HepG2 (cell line): ENCODE measurements at regions not wholly inside any gene's neighbourhood (a gene's known extent, or its start where the extent isn't known, plus 50 kb on each side); places are given as distances from the start of the nearest gene placed in this dataset.

Source experiments
- BATF2 ChIP-seq: sonication (generic); formaldehyde crosslinking; IDR thresholded peaks from 2 replicates; pipeline ENCODE4 v1.8.0; 2022; ENCODE audit warnings: mild to moderate bottlenecking, missing genetic modification reagents, moderate library complexity
- BCL6 ChIP-seq: IDR thresholded peaks from 2 replicates; pipeline ENCODE4 v1.6.1; 2016; ENCODE audit warnings: missing genetic modification reagents, missing compliant biosample characterization
- EZH2 ChIP-seq: conservative IDR thresholded peaks from 2 replicates; pipeline ENCODE4 v1.6.1; 2012; ENCODE audit warnings: mild to moderate bottlenecking, low read depth, low read length, moderate library complexity
- MAX ChIP-seq: IDR thresholded peaks from 2 replicates; pipeline ENCODE4 v1.6.1; 2012; ENCODE audit warnings: inconsistent platforms
- MTA1 ChIP-seq: sonication (generic); formaldehyde crosslinking; IDR thresholded peaks from 2 replicates; pipeline ENCODE4 v1.4.0; 2020; ENCODE audit warnings: missing genetic modification reagents, mild to moderate bottlenecking, borderline replicate concordance
- MYC ChIP-seq: sonication (generic); formaldehyde crosslinking; IDR thresholded peaks from 2 replicates; pipeline ENCODE4 v1.9.0; 2021; ENCODE audit warnings: missing genetic modification reagents, borderline replicate concordance
- POLR2AphosphoS5 ChIP-seq: IDR thresholded peaks from 2 replicates; pipeline ENCODE4 v1.6.1; 2012; ENCODE audit warnings: low read depth, low read length
- RELA ChIP-seq: sonication (generic); formaldehyde crosslinking; IDR thresholded peaks from 2 replicates; pipeline ENCODE4 v1.4.0; 2020; ENCODE audit warnings: missing genetic modification reagents
- SUZ12 ChIP-seq: fragments of 150-350 bp; IDR thresholded peaks from 2 replicates; pipeline ENCODE4 v1.6.1; 2014; ENCODE audit warnings: low read depth, low read length
- TARDBP ChIP-seq: sonication (generic); formaldehyde crosslinking; IDR thresholded peaks from 2 replicates; pipeline ENCODE4 v1.8.0; 2022; ENCODE audit warnings: mild to moderate bottlenecking, missing genetic modification reagents
- ZNF331 ChIP-seq: sonication (generic); formaldehyde crosslinking; IDR thresholded peaks from 2 replicates; pipeline ENCODE4 v1.4.0; 2020; ENCODE audit warnings: missing genetic modification reagents
- ZNF501 ChIP-seq: sonication (generic); formaldehyde crosslinking; IDR thresholded peaks from 2 replicates; pipeline ENCODE4 v1.5.1; 2020; ENCODE audit warnings: mild to moderate bottlenecking, moderate library complexity, missing genetic modification reagents

GRCh38 chr6:112906726-112907125, 559.6 kb downstream of the RFPL4B start:
- TF ChIP-seq EZH2, result no peak
- no peak for TF ChIP-seq BCL6 (CRISPR knock-in tag)
- no peak for TF ChIP-seq POLR2AphosphoS5
- no peak for TF ChIP-seq MTA1 (CRISPR knock-in tag)
- no peak for TF ChIP-seq ZNF331 (CRISPR knock-in tag)
- TF ChIP-seq MYC (CRISPR knock-in tag), result no peak
- TF ChIP-seq RELA, result no peak
- TF ChIP-seq TARDBP (CRISPR knock-in tag), result no peak
- TF ChIP-seq BATF2 (CRISPR knock-in tag), result no peak
- no peak for TF ChIP-seq MAX
- no peak for TF ChIP-seq ZNF501 (CRISPR knock-in tag)
- TF ChIP-seq SUZ12, result no peak
